ENCODE measurements at regions not wholly inside any gene's neighbourhood (a gene's known extent, or its start where the extent isn't known, plus 50 kb on each side); places are given as distances from the start of the nearest gene placed in this dataset.
A peak's percentile ranks its signal among the peaks of the same experiment; 100 is the strongest.

DNA sequence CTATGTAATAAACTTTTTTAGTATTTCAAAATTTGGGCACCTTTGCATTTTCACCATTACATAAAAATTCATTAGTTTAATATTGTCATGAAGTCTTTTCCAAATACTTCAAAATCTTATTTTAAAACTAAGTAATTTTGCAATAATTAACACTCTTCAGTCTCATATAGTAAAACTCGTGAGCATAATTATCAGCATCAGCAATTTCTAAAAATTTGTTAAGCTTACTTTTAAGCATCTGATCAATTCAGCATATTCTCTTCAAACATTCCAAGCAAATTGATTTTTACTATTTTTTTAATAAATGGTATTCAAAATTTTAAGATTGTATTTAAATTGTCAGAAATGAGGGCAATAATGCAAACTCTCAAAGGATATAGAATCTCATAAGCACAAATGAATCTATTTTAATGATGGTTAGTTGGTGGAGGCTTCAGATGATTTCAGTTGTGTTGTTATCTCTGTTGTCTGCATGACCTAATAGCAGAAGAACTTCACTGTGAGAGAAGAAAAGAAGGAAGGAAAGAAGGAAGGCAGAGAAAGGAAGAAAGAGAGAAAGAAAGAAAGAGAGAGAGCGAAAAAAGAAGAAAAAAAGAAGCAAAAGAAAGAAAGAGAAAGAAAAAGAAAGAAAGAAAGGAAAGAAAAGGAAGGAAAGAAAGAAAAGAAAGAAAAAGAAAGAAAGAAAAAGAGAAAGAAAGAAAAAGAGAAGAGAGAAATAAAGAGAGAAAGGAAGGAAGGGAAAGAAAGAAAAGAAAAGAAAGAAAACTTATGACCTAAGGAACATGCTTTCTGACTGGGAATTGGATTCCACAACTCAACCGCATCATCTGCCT is 860.5 kb downstream of the NCAM2 start:
- Histone ChIP-seq H3K27ac (ENCODE audit: low read depth in 2 of 2, low read length in 1 of 2) (no peak overlapping the region), H3K36me3 (replicated peaks in 1 of 2; ENCODE audit: control insufficient read depth in 1 of 2, insufficient read depth in 2 of 2, low read length in 1 of 2) (no peaks in the 10 kb centered on the region), H3K4me3 (ENCODE audit: low read depth in 2 of 2, low read length in 1 of 2) (no peak overlapping the region), H3K9me2 (no peaks in the 10 kb centered on the region), H3K79me2 (ENCODE audit: insufficient read depth) (no peaks in the 10 kb centered on the region), H3F3A (replicated peaks; ENCODE audit: insufficient read depth) (no peaks in the 10 kb centered on the region), H3K4me2 (no peak overlapping the region), H4K20me1 (ENCODE audit: insufficient read depth) (no peaks in the 10 kb centered on the region), H3K9ac (no peak overlapping the region), H3K4me1 (ENCODE audit: control insufficient read depth in 1 of 2, insufficient read depth in 2 of 2, low read depth in 1 of 2, low read length in 1 of 2) (no peaks in the 10 kb centered on the region; a peak in 2 of 4 replicates), H3K27me3 (ENCODE audit: insufficient read depth) (no peaks in the 10 kb centered on the region), H2AFZ (ENCODE audit: low read depth) (peak overlapping the region; percentile 52; the same call in 1 of the 2 replicates), H3K9me3 (no peaks in the 10 kb centered on the region)
- CTCF ChIA-PET: no interaction called here
- TF ChIP-seq YY1 (IDR thresholded peaks at IDR 0.05; ENCODE audit: low read depth) (no peak), PBX3 (IDR thresholded peaks at IDR 0.05) (no peak)
- 79% methylated on average over 3 of the region's 3 CpGs for WGBS (ENCODE audit: low lambda C conversion rate)
- POLR2A ChIA-PET: no interaction called here
- no peak for DNase-seq

- 0 out of 4 replicates have a peak overlapping the region, but pooled peaks of 1 of the 2 experiments have one; percentile 2 for H3K4me3 ChIP-seq (ENCODE audit: low read depth in 2 of 2, low read length in 1 of 2)
- no peaks in the 10 kb centered on the region for H3K36me3 ChIP-seq (replicated peaks in 1 of 2; ENCODE audit: control insufficient read depth in 1 of 2, insufficient read depth in 2 of 2, low read length in 1 of 2)
- no peaks in the 10 kb centered on the region for H3K27me3 ChIP-seq (ENCODE audit: insufficient read depth)
- H3K4me2 ChIP-seq: no peak overlapping the region
- no peak overlapping the region; the same call in 1 of the 2 replicates for H2AFZ ChIP-seq (ENCODE audit: low read depth)
- H3K79me2 ChIP-seq (ENCODE audit: insufficient read depth): no peaks in the 10 kb centered on the region
- no peak for DNase-seq
- no peak overlapping the region for H3K9ac ChIP-seq
- H3K4me1 ChIP-seq (ENCODE audit: control insufficient read depth in 1 of 2, insufficient read depth in 2 of 2, low read depth in 1 of 2, low read length in 1 of 2): no peaks in the 10 kb centered on the region; a peak in 2 of 4 replicates
- WGBS (ENCODE audit: low lambda C conversion rate): 33% methylated on average over 2 of the region's 2 CpGs
- CTCF ChIA-PET: interaction anchor here (0.7 kb wide), 1 partner anchor 25 kb away, joined by 3 read pairs; no protein-coding TSS in a partner anchor
- POLR2A ChIA-PET: no interaction called here
- TF ChIP-seq TCF12 (IDR thresholded peaks at IDR 0.05) (0 out of 2 replicates have a peak, but pooled peaks have one; percentile 6), POLR2AphosphoS5 (IDR thresholded peaks at IDR 0.05; ENCODE audit: low read depth, low read length) (no peak), JUND (IDR thresholded peaks at IDR 0.05) (0 out of 2 replicates have a peak, but pooled peaks have one; percentile 7), MEF2A (IDR thresholded peaks at IDR 0.05; ENCODE audit: borderline replicate concordance, low read depth) (peak; percentile 80), FOSL2 (IDR thresholded peaks at IDR 0.05; ENCODE audit: borderline replicate concordance, low read depth) (peak; percentile 17; the same call in 1 of the 2 replicates)
- no peaks in the 10 kb centered on the region for H4K20me1 ChIP-seq (ENCODE audit: insufficient read depth)
- H3K9me2 ChIP-seq: no peaks in the 10 kb centered on the region
- no peaks in the 10 kb centered on the region for H3K9me3 ChIP-seq
- no peak overlapping the region; a peak in 1 of 4 replicates for H3K27ac ChIP-seq (ENCODE audit: low read depth in 2 of 2, low read length in 1 of 2)
- H3F3A ChIP-seq (replicated peaks; ENCODE audit: insufficient read depth): no peaks in the 10 kb centered on the region
These were observed 862.7 kb downstream of the NCAM2 start for GRCh38 chr21:21860888-21861287.

DNA sequence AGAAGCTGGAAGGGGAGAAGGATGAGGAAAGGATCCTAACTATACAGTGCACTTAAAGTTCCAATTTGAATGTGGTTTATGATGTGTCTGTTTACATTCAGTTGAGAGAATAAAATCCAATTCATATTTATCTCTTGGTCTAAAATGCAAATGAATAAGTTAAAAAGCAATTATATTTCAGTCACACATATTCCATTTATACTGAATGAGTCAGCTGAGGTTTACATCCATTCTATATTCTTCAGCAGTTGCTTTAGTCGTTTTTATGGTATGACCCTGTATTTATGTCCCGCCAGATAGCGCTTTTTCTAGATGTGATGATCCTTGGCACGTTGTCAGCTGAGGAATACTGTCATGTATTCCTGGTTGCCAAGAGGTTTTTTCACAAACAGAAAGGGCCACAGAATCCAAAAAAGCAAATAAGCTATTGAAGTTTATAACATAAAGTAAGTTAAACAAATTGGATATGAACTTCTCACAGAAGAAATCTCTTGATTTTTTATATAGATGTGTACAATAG is 866.2 kb downstream of the NCAM2 start:
- Histone ChIP-seq H3K4me2 (no peak overlapping the region), H3K9me3 (no peaks in the 10 kb centered on the region), H3F3A (replicated peaks; ENCODE audit: insufficient read depth) (no peaks in the 10 kb centered on the region), H2AFZ (ENCODE audit: low read depth) (0 out of 2 replicates have a peak overlapping the region, but pooled peaks have one; percentile 7), H3K36me3 (replicated peaks in 1 of 2; ENCODE audit: control insufficient read depth in 1 of 2, insufficient read depth in 2 of 2, low read length in 1 of 2) (no peaks in the 10 kb centered on the region), H3K79me2 (ENCODE audit: insufficient read depth) (no peaks in the 10 kb centered on the region), H3K27me3 (ENCODE audit: insufficient read depth) (no peaks in the 10 kb centered on the region), H3K4me1 (ENCODE audit: control insufficient read depth in 1 of 2, insufficient read depth in 2 of 2, low read depth in 1 of 2, low read length in 1 of 2) (no peaks in the 10 kb centered on the region; a peak in 2 of 4 replicates), H3K9ac (no peak overlapping the region), H3K27ac (ENCODE audit: low read depth in 2 of 2, low read length in 1 of 2) (no peak overlapping the region), H3K9me2 (no peaks in the 10 kb centered on the region), H3K4me3 (ENCODE audit: low read depth in 2 of 2, low read length in 1 of 2) (no peak overlapping the region), H4K20me1 (ENCODE audit: insufficient read depth) (no peaks in the 10 kb centered on the region)
- CTCF ChIA-PET: interaction anchor here (0.6 to 1.5 kb wide), 2 partner anchors 10 to 17 kb away, joined by 3 read pairs; no protein-coding TSS in a partner anchor
- TF ChIP-seq TAF1 (IDR thresholded peaks at IDR 0.05; ENCODE audit: borderline replicate concordance, low read depth, low read length) (no peak), EP300 (IDR thresholded peaks at IDR 0.05; ENCODE audit: borderline replicate concordance in 1 of 2, low read depth in 1 of 2, low read length in 1 of 2) (no peak), GABPA (IDR thresholded peaks at IDR 0.05; ENCODE audit: low read depth) (no peak), YY1 (IDR thresholded peaks at IDR 0.05; ENCODE audit: low read depth) (no peak), FOXJ3 (CRISPR knock-in tag; IDR thresholded peaks at IDR 0.05) (no peak), RFX5 (IDR thresholded peaks at IDR 0.05; ENCODE audit: low read length) (no peak), TCF12 (IDR thresholded peaks at IDR 0.05) (no peak), ELF1 (IDR thresholded peaks at IDR 0.05) (no peak), TEAD4 (IDR thresholded peaks at IDR 0.05; ENCODE audit: borderline replicate concordance, insufficient read depth) (no peak), SIN3A (IDR thresholded peaks at IDR 0.05; ENCODE audit: borderline replicate concordance, low read depth, low read length) (no peak), PBX3 (IDR thresholded peaks at IDR 0.05) (no peak), POLR2AphosphoS5 (IDR thresholded peaks at IDR 0.05; ENCODE audit: low read depth, low read length) (no peak), NFIC (IDR thresholded peaks at IDR 0.05; ENCODE audit: borderline replicate concordance) (no peak), FOXM1 (IDR thresholded peaks at IDR 0.05; ENCODE audit: low read depth) (no peak)
- TF ChIP-seq, protein P1, sequence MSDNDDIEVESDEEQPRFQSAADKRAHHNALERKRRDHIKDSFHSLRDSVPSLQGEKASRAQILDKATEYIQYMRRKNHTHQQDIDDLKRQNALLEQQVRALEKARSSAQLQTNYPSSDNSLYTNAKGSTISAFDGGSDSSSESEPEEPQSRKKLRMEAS (IDR thresholded peaks at IDR 0.05; ENCODE audit: low read depth): no peak
- 50% methylated on average over 4 of the region's 4 CpGs for WGBS (ENCODE audit: low lambda C conversion rate)
- DNase-seq: no peak
- POLR2A ChIA-PET: no interaction called here

All from SK-N-SH (cell line).